ENCODE measurements at regions not wholly inside any gene's neighbourhood (a gene's known extent, or its start where the extent isn't known, plus 50 kb on each side); places are given as distances from the start of the nearest gene placed in this dataset.

DNA sequence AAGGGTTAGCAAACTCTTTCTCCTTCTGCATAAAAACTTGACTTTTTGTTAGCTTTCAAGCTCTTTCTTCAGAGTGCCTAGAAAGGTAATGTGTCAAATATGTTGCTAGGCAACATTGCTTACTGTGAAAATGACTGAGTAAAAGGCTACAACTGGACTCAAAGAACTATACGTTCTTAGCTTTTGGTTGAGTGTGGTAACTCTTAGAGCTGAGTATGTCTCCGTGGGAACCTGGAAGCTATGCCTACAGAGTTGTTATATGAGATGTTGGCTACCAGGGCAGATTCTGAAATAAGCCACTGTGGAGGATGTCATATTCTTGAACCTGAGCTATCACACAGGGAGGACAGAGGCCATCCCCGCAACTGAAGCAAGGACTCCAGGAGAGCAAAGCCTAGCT, 105.5 kb downstream of the ARL6IP6 start:
- Histone ChIP-seq H3K27me3 (no peaks in the 10 kb centered on the region), H3K36me3 (no peaks in the 10 kb centered on the region), H3K27ac (no peak overlapping the region), H3K4me1 (no peaks in the 10 kb centered on the region), H3K4me3 (no peak overlapping the region), H3K9me3 (no peaks in the 10 kb centered on the region)
- no peak for DNase-seq (ENCODE audit: low spot score in 2 of 2)
- no peak for TF ChIP-seq POLR2A (IDR thresholded peaks at IDR 0.05)
- WGBS, 2 donors: 63 to 88% methylated on average over 3 of the region's 3 CpGs

DNA sequence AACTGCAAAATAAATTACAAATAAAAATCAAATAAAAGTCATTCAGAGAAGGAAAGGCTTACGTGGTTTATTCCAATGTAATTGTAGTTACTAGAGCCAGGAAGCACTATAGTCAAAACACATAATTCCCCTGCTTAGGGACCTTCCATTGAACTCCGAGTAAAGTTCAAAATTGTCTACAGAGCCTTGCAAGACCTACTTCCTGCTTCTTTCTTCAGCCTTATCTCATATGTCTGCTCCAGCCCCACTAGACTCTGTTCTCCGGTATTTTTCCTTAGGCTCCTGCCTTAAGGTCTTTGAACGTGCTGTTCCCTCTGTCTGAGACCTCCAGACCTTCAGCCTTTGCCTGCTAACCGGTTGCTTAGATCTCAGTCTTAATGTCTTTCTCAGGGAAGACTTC, 104.3 kb downstream of the ARL6IP6 start:
- H3K27ac ChIP-seq: no peak overlapping the region

GRCh38 chr2:152820048-152820447, 101.6 kb downstream of the ARL6IP6 start:
- Histone ChIP-seq H3K27ac (no peak overlapping the region), H3K4me1 (no peaks in the 10 kb centered on the region), H3K27me3 (no peaks in the 10 kb centered on the region), H3K36me3 (no peaks in the 10 kb centered on the region), H3K9me3 (no peaks in the 10 kb centered on the region), H3K4me3 (no peak overlapping the region)
- WGBS, 2 donors: 96 to 100% methylated on average over 1 of the region's 1 CpG
- no peak for DNase-seq (ENCODE audit: low spot score in 2 of 2)
- TF ChIP-seq POLR2A (IDR thresholded peaks at IDR 0.05) (no peak), CTCF (IDR thresholded peaks at IDR 0.05) (no peak), EP300 (IDR thresholded peaks at IDR 0.05) (no peak)

More for the DNA sequence above, 104.3 kb downstream of the ARL6IP6 start:
- no peaks in the 10 kb centered on the region for H3K4me1 ChIP-seq
- H3K27me3 ChIP-seq: no peaks in the 10 kb centered on the region
- DNase-seq (ENCODE audit: low spot score in 2 of 2): no peak
- H3K4me3 ChIP-seq: no peak overlapping the region
- 42 to 47% methylated on average over 5 of the region's 5 CpGs for WGBS, 2 donors
- no peaks in the 10 kb centered on the region for H3K36me3 ChIP-seq
- H3K9me3 ChIP-seq: no peaks in the 10 kb centered on the region
- TF ChIP-seq POLR2A (IDR thresholded peaks at IDR 0.05) (no peak), CTCF (IDR thresholded peaks at IDR 0.05) (no peak), EP300 (IDR thresholded peaks at IDR 0.05) (no peak)

GRCh38 chr2:152815634-152816257, 97.3 kb downstream of the ARL6IP6 start:
- H3K27me3 ChIP-seq: no peaks in the 10 kb centered on the region
- H3K36me3 ChIP-seq: no peaks in the 10 kb centered on the region
- no peak for DNase-seq (ENCODE audit: low spot score in 2 of 2)
- H3K4me3 ChIP-seq: no peak overlapping the region
- TF ChIP-seq EP300 (IDR thresholded peaks at IDR 0.05): no peak
- no peak for TF ChIP-seq CTCF (IDR thresholded peaks at IDR 0.05)
- TF ChIP-seq POLR2A (IDR thresholded peaks at IDR 0.05): no peak
- H3K4me1 ChIP-seq: no peaks in the 10 kb centered on the region
- H3K27ac ChIP-seq: no peak overlapping the region
- WGBS, 2 donors: 83 to 91% methylated on average over 3 of the region's 3 CpGs
- peaks cover 0 to 21% (median 3%) of the 10 kb centered on the region in 4 donors for H3K9me3 ChIP-seq

DNA sequence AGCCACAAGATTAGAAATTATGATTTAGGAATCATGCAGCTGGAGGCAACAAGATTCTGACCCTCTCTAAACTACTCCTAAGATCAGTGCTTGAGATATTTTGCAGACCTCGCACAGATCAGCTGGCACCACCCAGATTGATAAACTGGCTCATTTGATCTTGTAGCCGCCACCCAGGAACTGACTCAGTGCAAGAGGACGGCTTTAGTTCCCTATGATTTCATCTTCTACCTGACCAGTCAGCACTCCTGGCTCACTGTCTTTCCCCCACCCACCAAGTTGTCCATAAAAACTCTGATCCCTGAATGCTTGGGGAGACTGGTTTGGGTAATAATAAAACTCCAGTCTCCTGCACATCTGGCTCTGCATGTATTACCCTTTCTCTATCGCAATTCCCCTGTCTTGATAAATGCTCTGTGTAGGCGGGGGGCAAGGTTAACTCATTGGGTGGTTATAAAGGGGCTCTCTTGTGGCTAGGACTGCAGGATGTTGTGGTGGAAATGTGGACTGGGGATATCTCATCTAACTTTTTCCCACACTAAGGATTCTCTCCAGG, 96.1 kb downstream of the ARL6IP6 start:
- Histone ChIP-seq H3K36me3 (no peaks in the 10 kb centered on the region), H3K27me3 (no peaks in the 10 kb centered on the region), H3K9me3 (peaks cover 0 to 21% (median 3%) of the 10 kb centered on the region in 4 donors), H3K4me3 (no peak overlapping the region), H3K27ac (no peak overlapping the region), H3K4me1 (no peaks in the 10 kb centered on the region)
- TF ChIP-seq POLR2A (IDR thresholded peaks at IDR 0.05) (no peak), CTCF (IDR thresholded peaks at IDR 0.05) (no peak), EP300 (IDR thresholded peaks at IDR 0.05) (no peak)
- no peak for DNase-seq (ENCODE audit: low spot score in 2 of 2)
- 37 to 43% methylated on average over 5 of the region's 5 CpGs for WGBS, 2 donors
